Activated CD8-positive, alpha-beta memory T cell treated with anti-CD3 and anti-CD28 coated beads, Interleukin-2, amount 50 U/mL, for 48 hours (primary cell): ENCODE measurements at regions not wholly inside any gene's neighbourhood (a gene's known extent, or its start where the extent isn't known, plus 50 kb on each side); places are given as distances from the start of the nearest gene placed in this dataset.
A peak's percentile ranks its signal among the peaks of the same experiment; 100 is the strongest.

Experiments used
- DNase-seq: peaks from one replicate; pipeline ENCODE4 v3.0.0-alpha.2; 2020

GRCh38 chr20:43863821-43864544 is 50.7 kb upstream of the TOX2 start:
- DNase-seq: no peak

- no peak for DNase-seq
Measured at GRCh38 chr20:43863330-43863729, 51.3 kb upstream of the TOX2 start.

GRCh38 chr20:43862438-43862837 is 52.2 kb upstream of the TOX2 start:
- no peak for DNase-seq

- no peak for DNase-seq
Measured at GRCh38 chr20:43859994-43860393, 54.7 kb upstream of the TOX2 start.

- no peak for DNase-seq
Measured at GRCh38 chr20:43857932-43858331, 56.7 kb upstream of the TOX2 start.

- no peak for DNase-seq
Measured at GRCh38 chr20:43857127-43857526, 57.5 kb upstream of the TOX2 start.

GRCh38 chr20:43855803-43856202 is 58.8 kb upstream of the TOX2 start:
- DNase-seq: no peak

GRCh38 chr20:43853918-43854317 is 60.7 kb upstream of the TOX2 start:
- no peak for DNase-seq

- no peak for DNase-seq
Measured at GRCh38 chr20:43853174-43853803, 61.4 kb upstream of the TOX2 start.

GRCh38 chr20:43849496-43850186 is 65.0 kb upstream of the TOX2 start:
- no peak for DNase-seq

GRCh38 chr20:43846516-43846905 is 68.1 kb upstream of the TOX2 start:
- peak; percentile 42 for DNase-seq

GRCh38 chr20:43844778-43845614 is 69.7 kb upstream of the TOX2 start:
- peak; percentile 29 for DNase-seq

GRCh38 chr20:43843965-43844660 is 70.5 kb upstream of the TOX2 start:
- peak; percentile 42 for DNase-seq

- peak; percentile 40 for DNase-seq
Measured at GRCh38 chr20:43843096-43843964, 71.3 kb upstream of the TOX2 start.

GRCh38 chr20:43842126-43843020 is 72.3 kb upstream of the TOX2 start:
- peak; percentile 48 for DNase-seq

GRCh38 chr20:43840382-43841070 is 74.1 kb upstream of the TOX2 start:
- DNase-seq: peak; percentile 59

GRCh38 chr20:43839793-43840199 is 74.9 kb upstream of the TOX2 start:
- peak; percentile 35 for DNase-seq

GRCh38 chr20:43838703-43839060 is 76.0 kb upstream of the TOX2 start:
- DNase-seq: no peak

- DNase-seq: no peak
Measured at GRCh38 chr20:43837856-43838702, 76.6 kb upstream of the TOX2 start.
